WTC11 (cell line): ENCODE measurements at regions not wholly inside any gene's neighbourhood (a gene's known extent, or its start where the extent isn't known, plus 50 kb on each side); places are given as distances from the start of the nearest gene placed in this dataset.

Experiments
- ATAC-seq: fragments of 200-7000 bp; cut with Tn5 transposase; 2 replicates; pipeline ENCODE4 v1.10.0; 2021; ENCODE audit warnings: mild to moderate bottlenecking, moderate library complexity
- CTCF ChIA-PET: fragments of 300-600 bp; sonication (Branson Sonifier 250); formaldehyde crosslinking; loops from one replicate; lab custom pipeline; 2021; ENCODE audit warnings: antibody characterized with exemption; lab: Charles Lee
- POLR2A ChIA-PET: fragments of 350-600 bp; sonication (Branson Sonifier 250); formaldehyde crosslinking; loops from one replicate; lab custom pipeline; 2021; ENCODE audit warnings: antibody characterized with exemption; lab: Charles Lee
- DNase-seq: peaks from one replicate; pipeline ENCODE4 v3.0.0; 2021; ENCODE audit warnings: low spot score
- H3K27ac Mint-ChIP-seq: 2 replicates; pipeline ENCODE4 v1.8.0; 2021; ENCODE audit warnings: mixed read lengths
- H3K27me3 Mint-ChIP-seq: 2 replicates; pipeline ENCODE4 v1.8.0; 2021; ENCODE audit warnings: low read depth, mild to moderate bottlenecking, moderate library complexity, mixed read lengths
- H3K36me3 Mint-ChIP-seq: 2 replicates; pipeline ENCODE4 v1.8.0; 2021; ENCODE audit warnings: mixed read lengths
- H3K4me1 Mint-ChIP-seq: 2 replicates; pipeline ENCODE4 v1.8.0; 2022; ENCODE audit warnings: mixed read lengths
- H3K4me3 Mint-ChIP-seq: 2 replicates; pipeline ENCODE4 v1.8.0; 2021; ENCODE audit warnings: mild to moderate bottlenecking, moderate library complexity, mixed read lengths
- H3K9me3 Mint-ChIP-seq: 2 replicates; pipeline ENCODE4 v1.8.0; 2021; ENCODE audit warnings: mixed read lengths
- ATF6 ChIP-seq: sonication (generic); formaldehyde crosslinking; IDR thresholded peaks from 2 replicates; pipeline ENCODE4 v1.8.1; 2023; ENCODE audit warnings: mild to moderate bottlenecking, missing genetic modification reagents
- CDX4 ChIP-seq: fragments of 250-450 bp; sonication (Bioruptor Pico); IDR thresholded peaks from 2 replicates; pipeline ENCODE4 v1.9.0; 2021; ENCODE audit warnings: moderate library complexity, mild to moderate bottlenecking, inconsistent platforms, borderline replicate concordance
- E2F4 ChIP-seq: sonication (generic); formaldehyde crosslinking; IDR thresholded peaks from 2 replicates; pipeline ENCODE4 v1.8.1; 2022; ENCODE audit warnings: low read depth, mild to moderate bottlenecking, moderate library complexity, missing genetic modification reagents, borderline replicate concordance
- ELF4 ChIP-seq: sonication (generic); formaldehyde crosslinking; IDR thresholded peaks from 2 replicates; pipeline ENCODE4 v1.8.1; 2022; ENCODE audit warnings: low read depth, mild to moderate bottlenecking, moderate library complexity, missing genetic modification reagents
- ESRRA ChIP-seq: sonication (generic); formaldehyde crosslinking; IDR thresholded peaks from 2 replicates; pipeline ENCODE4 v1.8.1; 2022; ENCODE audit warnings: mild to moderate bottlenecking, missing genetic modification reagents, borderline replicate concordance
- GABPB1 ChIP-seq: sonication (generic); formaldehyde crosslinking; IDR thresholded peaks from 2 replicates; pipeline ENCODE4 v1.8.1; 2023; ENCODE audit warnings: mild to moderate bottlenecking, missing genetic modification reagents
- GRHL2 ChIP-seq: fragments of 250-450 bp; sonication (Bioruptor Pico); IDR thresholded peaks from 2 replicates; pipeline ENCODE4 v1.8.0; 2022; ENCODE audit warnings: mild to moderate bottlenecking, moderate library complexity; ENCODE audit not compliant: insufficient replicate concordance, severe bottlenecking
- GTF2I ChIP-seq: fragments of 250-450 bp; sonication (Bioruptor Pico); conservative IDR thresholded peaks from 2 replicates; pipeline ENCODE4 v1.4.0; 2021; ENCODE audit warnings: mild to moderate bottlenecking
- JAZF1 ChIP-seq: fragments of 250-450 bp; sonication (Bioruptor Pico); IDR thresholded peaks from 2 replicates; pipeline ENCODE4 v1.9.0; 2021; ENCODE audit warnings: moderate library complexity, mild to moderate bottlenecking, inconsistent platforms
- MLX ChIP-seq: sonication (generic); formaldehyde crosslinking; IDR thresholded peaks from 2 replicates; pipeline ENCODE4 v1.8.1; 2023; ENCODE audit warnings: mild to moderate bottlenecking, missing genetic modification reagents, moderate library complexity
- NFATC4 ChIP-seq: fragments of 250-450 bp; sonication (Bioruptor Pico); IDR thresholded peaks from 2 replicates; pipeline ENCODE4 v1.9.0; 2021; ENCODE audit warnings: mild to moderate bottlenecking
- NR1H2 ChIP-seq: sonication (generic); formaldehyde crosslinking; IDR thresholded peaks from 2 replicates; pipeline ENCODE4 v1.9.0; 2021; ENCODE audit warnings: mild to moderate bottlenecking, moderate library complexity, missing genetic modification reagents
- SMAD3 ChIP-seq: sonication (generic); formaldehyde crosslinking; IDR thresholded peaks from 2 replicates; pipeline ENCODE4 v1.8.0; 2022; ENCODE audit warnings: missing genetic modification reagents, mild to moderate bottlenecking, borderline replicate concordance
- SOX15 ChIP-seq: fragments of 250-450 bp; sonication (Bioruptor Pico); IDR thresholded peaks from 2 replicates; pipeline ENCODE4 v1.9.0; 2021; ENCODE audit warnings: mild to moderate bottlenecking
- STAT6 ChIP-seq: sonication (generic); formaldehyde crosslinking; conservative IDR thresholded peaks from 2 replicates; pipeline ENCODE4 v1.8.1; 2023; ENCODE audit warnings: mild to moderate bottlenecking, low read depth, missing genetic modification reagents, moderate library complexity
- TEAD1 ChIP-seq: sonication (generic); formaldehyde crosslinking; IDR thresholded peaks from 2 replicates; pipeline ENCODE4 v1.8.0; 2022; ENCODE audit warnings: mild to moderate bottlenecking, missing genetic modification reagents
- ZNF138 ChIP-seq: sonication (generic); formaldehyde crosslinking; conservative IDR thresholded peaks from 2 replicates; pipeline ENCODE4 v1.8.1; 2022; ENCODE audit warnings: mild to moderate bottlenecking, moderate library complexity, missing genetic modification reagents
- ZNF281 ChIP-seq: sonication (generic); formaldehyde crosslinking; IDR thresholded peaks from 2 replicates; pipeline ENCODE4 v1.8.0; 2023; ENCODE audit warnings: mild to moderate bottlenecking, missing genetic modification reagents
- ZNF317 ChIP-seq: sonication (generic); formaldehyde crosslinking; IDR thresholded peaks from 2 replicates; pipeline ENCODE4 v1.8.1; 2023; ENCODE audit warnings: low read depth, mild to moderate bottlenecking, moderate library complexity, missing genetic modification reagents, borderline replicate concordance
- ZNF416 ChIP-seq: fragments of 250-450 bp; sonication (Bioruptor Pico); IDR thresholded peaks from 2 replicates; pipeline ENCODE4 v1.9.0; 2021; ENCODE audit warnings: mild to moderate bottlenecking, inconsistent platforms

- no peak for TF ChIP-seq STAT6 (CRISPR knock-in tag)
- no peak for TF ChIP-seq ATF6 (CRISPR knock-in tag)
- TF ChIP-seq SOX15: no peak
- no peak for TF ChIP-seq SMAD3 (CRISPR knock-in tag)
- TF ChIP-seq CDX4: no peak
- no peak for TF ChIP-seq ESRRA
- TF ChIP-seq MLX (CRISPR knock-in tag): no peak
Measured at GRCh38 chr16:60564588-60564987, 1471.7 kb downstream of the CDH8 start (continued).

- Mint-ChIP-seq H3K27me3 (no peaks in the 10 kb centered on the region), H3K27ac (no peak overlapping the region), H3K9me3 (peaks cover 6% of the 10 kb centered on the region), H3K36me3 (no peaks in the 10 kb centered on the region), H3K4me3 (no peak overlapping the region), H3K4me1 (no peaks in the 10 kb centered on the region)
- ChIA-PET POLR2A (no interaction called here), CTCF (no interaction called here)
- DNase-seq (no peak), ATAC-seq (no peak)
- TF ChIP-seq TEAD1 (CRISPR knock-in tag) (no peak), NR1H2 (CRISPR knock-in tag) (no peak), GABPB1 (no peak), JAZF1 (no peak), ZNF416 (CRISPR knock-in tag) (no peak), ELF4 (no peak), MLX (CRISPR knock-in tag) (no peak), ZNF317 (CRISPR knock-in tag) (no peak)
Measured at GRCh38 chr16:60563166-60563565, 1473.1 kb downstream of the CDH8 start.

- TF ChIP-seq CDX4 (no peak), NFATC4 (no peak), ZNF138 (CRISPR knock-in tag) (no peak), GTF2I (CRISPR knock-in tag) (no peak), GRHL2 (CRISPR knock-in tag) (no peak), E2F4 (CRISPR knock-in tag) (no peak), ZNF317 (CRISPR knock-in tag) (no peak), ZNF281 (CRISPR knock-in tag) (no peak), GABPB1 (no peak)
- ATAC-seq: no peak
Measured at GRCh38 chr16:60558936-60559335, 1477.3 kb downstream of the CDH8 start.

More at GRCh38 chr16:60558936-60559335, 1477.3 kb downstream of the CDH8 start:
- ChIA-PET POLR2A (no interaction called here), CTCF (no interaction called here)
- no peaks in the 10 kb centered on the region for H3K36me3 Mint-ChIP-seq
- H3K27ac Mint-ChIP-seq: no peak overlapping the region
- H3K4me1 Mint-ChIP-seq: no peaks in the 10 kb centered on the region
- no peaks in the 10 kb centered on the region; the same call in 1 of the 2 replicates for H3K9me3 Mint-ChIP-seq
- H3K4me3 Mint-ChIP-seq: no peak overlapping the region
- no peaks in the 10 kb centered on the region for H3K27me3 Mint-ChIP-seq
- DNase-seq: no peak
